Stimulated activated naive CD8-positive, alpha-beta T cell treated with anti-CD3 and anti-CD28 coated beads, Interleukin-15, Interleukin-2, amounts not matched to agents 100 U/mL and 50 U/mL, for 24 hours (primary cell): ENCODE measurements at regions not wholly inside any gene's neighbourhood (a gene's known extent, or its start where the extent isn't known, plus 50 kb on each side); places are given as distances from the start of the nearest gene placed in this dataset.
"Not testable (repeated sequence)": the region's sequence is repeated elsewhere in the genome, so short reads cannot be mapped to it uniquely, and the experiment has no call there.

Experiments
- ATAC-seq: fragments of 150-1000 bp; cut with Tn5 transposase; one replicate; pipeline ENCODE4 v1.10.0; 2021
- DNase-seq: peaks from one replicate; pipeline ENCODE4 v3.0.0; 2021

GRCh38 chr20:56769921-56770600 lies 141.0 kb downstream of the TFAP2C start:
- no peak for DNase-seq
- no peak for ATAC-seq

- DNase-seq = no peak
- ATAC-seq = no peak
These were observed 144.6 kb downstream of the TFAP2C start for GRCh38 chr20:56773749-56774148.

- ATAC-seq (no peak), DNase-seq (no peak)
These were observed 145.8 kb downstream of the TFAP2C start for GRCh38 chr20:56774873-56775272.

- ATAC-seq (no peak), DNase-seq (no peak)
These were observed 147.2 kb downstream of the TFAP2C start for GRCh38 chr20:56776345-56776744.

- ATAC-seq = no peak
- DNase-seq = no peak
These were observed 149.7 kb downstream of the TFAP2C start for GRCh38 chr20:56778765-56779195.

- ATAC-seq = no peak
- DNase-seq = no peak
These were observed 150.5 kb downstream of the TFAP2C start for GRCh38 chr20:56779452-56780143.

GRCh38 chr20:56780266-56780665 lies 151.2 kb downstream of the TFAP2C start:
- ATAC-seq = no peak

GRCh38 chr20:56781108-56781739 lies 152.1 kb downstream of the TFAP2C start:
- ATAC-seq (no peak), DNase-seq (no peak)

More at GRCh38 chr20:56780266-56780665, 151.2 kb downstream of the TFAP2C start:
- DNase-seq = no peak

- not testable (repeated sequence) for ATAC-seq, DNase-seq
These were observed 153.0 kb downstream of the TFAP2C start for GRCh38 chr20:56781987-56782560.

- DNase-seq, ATAC-seq: not testable (repeated sequence)
These were observed 153.7 kb downstream of the TFAP2C start for GRCh38 chr20:56782814-56783213.

- DNase-seq (no peak), ATAC-seq (no peak)
These were observed 154.7 kb downstream of the TFAP2C start for GRCh38 chr20:56783826-56784225.

- DNase-seq (no peak), ATAC-seq (no peak)
These were observed 157.4 kb downstream of the TFAP2C start for GRCh38 chr20:56786503-56786902.

GRCh38 chr20:56788041-56788670 lies 159.1 kb downstream of the TFAP2C start:
- DNase-seq = no peak
- ATAC-seq = no peak

GRCh38 chr20:56788671-56789610 lies 159.8 kb downstream of the TFAP2C start:
- no peak for DNase-seq
- ATAC-seq = no peak

GRCh38 chr20:56793916-56794315 lies 164.8 kb downstream of the TFAP2C start:
- ATAC-seq (no peak), DNase-seq (no peak)

GRCh38 chr20:56795492-56795891 lies 166.4 kb downstream of the TFAP2C start:
- ATAC-seq (no peak), DNase-seq (no peak)

- DNase-seq = no peak
- ATAC-seq = no peak
These were observed 167.2 kb downstream of the TFAP2C start for GRCh38 chr20:56796345-56796744.

GRCh38 chr20:56797023-56797422 lies 167.9 kb downstream of the TFAP2C start:
- no peak for DNase-seq

GRCh38 chr20:56798634-56799033 lies 169.5 kb downstream of the TFAP2C start:
- ATAC-seq (no peak), DNase-seq (no peak)

More at GRCh38 chr20:56797023-56797422, 167.9 kb downstream of the TFAP2C start:
- no peak for ATAC-seq

- no peak for ATAC-seq
These were observed 170.1 kb downstream of the TFAP2C start for GRCh38 chr20:56799187-56799586.

GRCh38 chr20:56800088-56800487 lies 171.0 kb downstream of the TFAP2C start:
- DNase-seq = no peak
- no peak for ATAC-seq

More at GRCh38 chr20:56799187-56799586, 170.1 kb downstream of the TFAP2C start:
- no peak for DNase-seq
